Neuron (in vitro differentiated cells): ENCODE measurements at regions not wholly inside any gene's neighbourhood (a gene's known extent, or its start where the extent isn't known, plus 50 kb on each side); places are given as distances from the start of the nearest gene placed in this dataset.

Experiments used
- H2AFZ ChIP-seq: one replicate; pipeline ENCODE4 v1.6.1; 2013; ENCODE audit warnings: low read depth, mild to moderate bottlenecking, inconsistent platforms, low read length, moderate library complexity
- H3K27me3 ChIP-seq: one replicate; pipeline ENCODE4 v1.6.1; 2013; ENCODE audit warnings: low read length; ENCODE audit not compliant: insufficient read depth
- H3K36me3 ChIP-seq: one replicate; pipeline ENCODE4 v1.6.1; 2013; ENCODE audit warnings: low read length; ENCODE audit not compliant: insufficient read depth
- H3K4me1 ChIP-seq: one replicate; pipeline ENCODE4 v1.6.1; 2013; ENCODE audit warnings: low read length; ENCODE audit not compliant: insufficient read depth
- H3K4me3 ChIP-seq: 2 replicates; pipeline ENCODE4 v1.5.1; 2013; ENCODE audit warnings: mild to moderate bottlenecking, low read length, moderate library complexity
- H3K9me3 ChIP-seq: one replicate; pipeline ENCODE4 v1.6.1; 2013; ENCODE audit warnings: low read length

DNA sequence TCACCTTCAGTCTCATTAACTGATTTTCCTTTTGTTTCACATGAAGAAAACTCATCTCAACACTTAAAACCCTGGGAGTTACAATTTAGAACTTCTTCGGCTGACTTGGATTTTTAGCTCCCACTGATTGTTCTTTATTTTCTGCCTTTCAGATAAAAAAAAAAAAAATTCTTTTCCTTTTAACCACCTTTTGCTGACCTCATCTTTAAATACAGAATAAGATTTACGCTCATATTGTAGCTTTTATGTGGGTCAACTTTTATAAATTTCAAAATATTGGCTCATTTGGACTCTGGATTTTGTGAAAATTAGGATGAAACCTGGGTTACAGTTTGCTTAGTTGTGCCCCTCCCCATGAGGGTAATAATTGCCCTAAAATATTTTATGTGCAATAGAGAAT, 659.3 kb downstream of the ZNF674 start:
- no peak overlapping the region for H3K4me3 ChIP-seq
- H2AFZ ChIP-seq, result no peak overlapping the region
- H3K36me3 ChIP-seq, result no peaks in the 10 kb centered on the region
- H3K9me3 ChIP-seq, result no peaks in the 10 kb centered on the region
- no peaks in the 10 kb centered on the region for H3K27me3 ChIP-seq
- peaks cover 2% of the 10 kb centered on the region for H3K4me1 ChIP-seq

DNA sequence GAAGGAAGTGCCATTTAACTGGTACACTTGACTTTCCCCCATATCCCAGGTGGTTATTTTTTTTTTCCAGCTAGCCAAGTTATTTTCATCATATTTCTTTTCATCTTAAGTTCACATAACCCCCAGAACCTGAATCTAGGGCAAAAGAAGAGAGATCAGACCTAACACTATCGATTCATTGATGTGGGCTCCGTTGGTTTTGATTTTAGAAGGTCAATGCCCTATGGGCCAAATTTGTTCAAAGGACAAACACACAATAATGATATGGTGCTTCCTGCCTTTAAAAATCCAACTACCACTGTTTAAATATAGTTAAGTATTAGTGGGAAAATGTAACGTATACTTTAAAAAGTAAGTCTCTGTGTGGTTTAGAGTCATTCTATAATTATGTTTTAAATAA, 665.7 kb downstream of the ZNF674 start:
- H3K9me3 ChIP-seq, result no peaks in the 10 kb centered on the region
- H3K36me3 ChIP-seq, result no peaks in the 10 kb centered on the region
- no peak overlapping the region for H3K4me3 ChIP-seq
- H2AFZ ChIP-seq, result no peak overlapping the region
- H3K27me3 ChIP-seq, result no peaks in the 10 kb centered on the region
- H3K4me1 ChIP-seq, result peaks cover 7% of the 10 kb centered on the region

DNA sequence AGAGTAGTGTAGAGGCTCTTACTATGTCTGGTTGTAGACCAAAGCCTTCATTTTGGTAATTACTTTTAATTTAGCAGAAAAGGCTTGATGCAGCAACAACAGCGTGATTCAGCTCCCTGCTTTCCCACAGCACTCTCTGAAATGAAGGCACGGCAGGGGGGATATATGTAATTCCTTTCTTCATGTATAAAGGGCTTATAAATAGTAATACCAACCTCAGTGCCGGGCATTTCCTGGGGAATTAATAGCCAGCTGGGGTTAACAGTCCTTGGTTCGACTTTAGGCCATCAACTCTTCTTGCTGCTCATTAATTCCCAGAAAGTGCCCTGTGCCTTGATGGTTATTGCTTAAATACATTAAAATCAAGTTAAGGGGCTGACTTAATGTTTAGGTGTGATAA, 669.0 kb downstream of the ZNF674 start:
- H3K36me3 ChIP-seq, result no peaks in the 10 kb centered on the region
- peaks cover 2% of the 10 kb centered on the region for H3K27me3 ChIP-seq
- H3K4me1 ChIP-seq, result peaks cover 5% of the 10 kb centered on the region
- no peak overlapping the region for H3K4me3 ChIP-seq
- H3K9me3 ChIP-seq, result no peaks in the 10 kb centered on the region
- H2AFZ ChIP-seq, result no peak overlapping the region

DNA sequence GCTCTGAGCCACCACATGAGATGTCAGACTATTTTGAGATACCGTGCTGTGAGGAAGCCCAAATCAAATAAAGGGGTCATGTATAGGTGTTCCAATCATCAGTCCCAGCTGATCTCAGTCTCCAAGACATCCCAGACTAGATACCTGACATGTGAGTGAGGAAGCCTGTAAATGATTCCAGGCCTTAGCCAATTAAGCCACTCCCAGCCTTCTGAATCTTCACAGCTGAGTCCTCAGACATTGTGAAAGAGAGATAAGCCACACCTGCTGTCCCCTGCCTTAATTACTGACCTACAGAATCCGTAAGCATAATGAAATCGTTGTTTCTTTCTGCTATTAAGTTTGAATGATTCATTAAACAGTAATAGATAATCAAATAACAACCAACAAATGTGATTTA, 671.4 kb downstream of the ZNF674 start:
- Histone ChIP-seq H3K36me3 (no peaks in the 10 kb centered on the region), H3K4me1 (peaks cover 5% of the 10 kb centered on the region), H3K4me3 (no peak overlapping the region), H2AFZ (no peak overlapping the region), H3K9me3 (no peaks in the 10 kb centered on the region), H3K27me3 (peaks cover 2% of the 10 kb centered on the region)

DNA sequence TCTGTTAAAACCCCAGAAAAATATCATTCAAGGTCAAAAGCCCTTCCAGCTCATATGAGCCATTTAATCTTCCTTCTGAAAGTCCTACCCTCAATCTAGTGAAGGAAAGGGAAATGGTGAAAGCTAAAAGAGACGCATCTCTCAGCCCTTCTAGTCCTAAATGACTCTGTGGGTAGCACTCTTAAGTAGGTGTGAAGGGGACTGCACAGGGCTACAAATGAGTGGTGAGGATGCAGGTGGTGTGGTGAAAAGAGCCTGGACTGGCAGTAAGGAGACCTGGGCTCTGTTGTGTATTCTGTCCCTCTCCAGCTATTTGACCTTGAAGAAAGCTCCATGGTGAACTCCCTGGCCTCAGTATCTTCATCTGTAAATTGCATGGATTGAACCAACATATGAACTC, 671.8 kb upstream of the DIPK2B start:
- H3K4me3 ChIP-seq, result no peak overlapping the region
- H3K36me3 ChIP-seq, result no peaks in the 10 kb centered on the region
- H3K9me3 ChIP-seq, result no peaks in the 10 kb centered on the region
- H3K27me3 ChIP-seq, result peaks cover 2% of the 10 kb centered on the region
- H3K4me1 ChIP-seq, result peaks cover 5% of the 10 kb centered on the region
- H2AFZ ChIP-seq, result no peak overlapping the region

DNA sequence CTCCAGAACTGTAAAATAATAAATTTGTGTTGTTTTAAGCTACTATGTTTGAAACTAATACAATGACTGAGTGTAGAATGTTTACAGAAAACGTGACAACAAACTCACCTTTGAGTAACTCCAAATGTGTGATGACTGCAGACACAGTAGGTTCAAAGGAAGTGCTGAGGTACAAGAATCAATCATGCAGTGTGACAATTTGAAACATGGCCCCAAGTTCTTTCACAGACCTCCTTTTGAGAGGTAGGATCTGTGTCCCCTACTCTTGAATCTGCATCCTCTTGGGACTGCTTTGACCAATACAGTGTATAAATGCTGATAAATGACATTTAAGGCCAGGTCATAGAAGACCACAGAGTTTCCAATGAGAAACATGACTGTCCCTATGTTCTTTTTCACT, 667.7 kb upstream of the DIPK2B start:
- Histone ChIP-seq H3K36me3 (no peaks in the 10 kb centered on the region), H3K4me1 (no peaks in the 10 kb centered on the region), H3K4me3 (no peak overlapping the region), H3K9me3 (no peaks in the 10 kb centered on the region), H3K27me3 (peaks cover 2% of the 10 kb centered on the region), H2AFZ (no peak overlapping the region)

DNA sequence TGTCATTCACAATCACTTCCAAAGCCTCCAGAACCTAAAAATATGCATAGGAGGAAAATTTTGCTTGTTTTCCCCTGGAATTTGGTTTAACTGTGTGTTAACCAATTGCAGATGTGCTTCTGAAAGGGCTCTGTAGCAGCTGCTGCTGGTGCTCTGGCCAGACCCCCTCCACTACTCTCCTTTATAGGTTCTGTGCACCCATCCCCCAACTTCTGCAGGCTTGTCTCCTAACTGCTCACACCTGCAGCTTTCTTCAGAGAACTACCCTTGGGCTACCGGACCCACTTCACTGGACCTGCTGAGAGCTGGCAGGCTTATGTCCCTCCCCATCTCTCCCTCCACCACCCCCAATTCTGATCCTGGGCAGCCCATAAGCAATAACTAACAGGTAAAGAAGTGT, 662.1 kb upstream of the DIPK2B start:
- Histone ChIP-seq H3K9me3 (no peaks in the 10 kb centered on the region), H3K27me3 (no peaks in the 10 kb centered on the region), H2AFZ (no peak overlapping the region), H3K4me3 (no peak overlapping the region), H3K4me1 (no peaks in the 10 kb centered on the region), H3K36me3 (no peaks in the 10 kb centered on the region)

DNA sequence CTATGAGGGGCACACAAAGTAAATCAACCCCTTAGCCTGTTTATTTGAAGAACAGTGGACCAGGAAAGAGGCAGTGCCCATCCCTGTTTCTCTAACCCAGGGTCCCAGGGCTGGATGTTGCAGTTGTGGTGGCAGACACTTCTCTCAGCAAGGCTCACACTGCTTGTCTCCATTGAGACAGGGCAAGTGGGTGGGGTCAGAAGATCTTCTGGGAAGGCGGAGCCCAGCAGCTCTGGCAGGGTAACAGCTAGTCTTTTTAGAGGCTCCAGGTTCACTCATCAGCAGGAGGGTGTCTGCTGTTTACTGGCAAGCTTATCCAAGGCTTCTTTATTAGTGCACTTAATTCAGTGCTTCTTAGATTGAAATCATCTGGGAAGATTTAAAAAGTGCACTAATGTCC, 659.8 kb upstream of the DIPK2B start:
- Histone ChIP-seq H3K36me3 (no peaks in the 10 kb centered on the region), H2AFZ (no peak overlapping the region), H3K4me1 (no peaks in the 10 kb centered on the region), H3K9me3 (no peaks in the 10 kb centered on the region), H3K4me3 (no peak overlapping the region), H3K27me3 (no peaks in the 10 kb centered on the region)

DNA sequence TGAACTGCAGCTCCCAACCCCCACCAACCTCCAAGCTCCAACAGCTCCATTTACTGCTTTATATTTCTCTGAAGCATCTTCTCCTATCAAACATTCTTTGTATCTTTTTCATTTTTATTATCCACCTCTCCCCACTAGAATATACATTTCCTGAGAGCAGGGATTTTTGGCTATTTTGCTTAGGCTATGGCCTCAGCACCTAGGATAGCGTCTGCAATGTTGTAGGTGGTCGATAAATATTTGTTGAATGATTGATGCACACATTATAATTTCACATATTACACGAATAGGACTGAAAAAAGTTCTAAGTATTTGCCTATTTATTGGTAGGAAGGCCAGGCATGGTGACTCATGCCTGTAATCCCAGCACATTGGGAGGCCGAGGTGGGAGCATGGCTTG, 658.7 kb upstream of the DIPK2B start:
- no peaks in the 10 kb centered on the region for H3K9me3 ChIP-seq
- H2AFZ ChIP-seq, result no peak overlapping the region
- H3K27me3 ChIP-seq, result no peaks in the 10 kb centered on the region
- no peak overlapping the region for H3K4me3 ChIP-seq
- no peaks in the 10 kb centered on the region for H3K4me1 ChIP-seq
- H3K36me3 ChIP-seq, result no peaks in the 10 kb centered on the region

DNA sequence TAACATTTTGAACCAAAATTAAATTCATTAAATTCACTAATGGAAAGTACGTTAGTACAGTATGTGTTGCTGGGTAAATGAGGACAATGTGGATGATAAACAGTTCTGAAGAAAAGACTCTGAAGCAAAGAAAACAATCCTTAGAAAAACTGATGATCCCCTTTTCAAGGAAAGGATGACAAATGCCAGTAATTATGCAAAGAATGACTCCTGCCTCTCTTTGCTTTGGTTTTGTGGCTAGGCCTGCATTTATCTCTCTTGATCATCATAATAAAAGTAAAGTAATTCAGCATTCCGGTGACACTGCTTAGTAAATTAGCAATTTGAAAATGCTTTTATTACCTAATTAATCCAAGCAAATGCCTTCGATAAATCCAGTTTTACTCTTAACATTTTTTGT, 652.2 kb upstream of the DIPK2B start:
- Histone ChIP-seq H3K4me1 (peaks cover 18% of the 10 kb centered on the region), H3K9me3 (no peaks in the 10 kb centered on the region), H2AFZ (no peak overlapping the region), H3K27me3 (no peaks in the 10 kb centered on the region), H3K36me3 (peaks cover 10% of the 10 kb centered on the region), H3K4me3 (peak overlapping the region; percentile 82)

DNA sequence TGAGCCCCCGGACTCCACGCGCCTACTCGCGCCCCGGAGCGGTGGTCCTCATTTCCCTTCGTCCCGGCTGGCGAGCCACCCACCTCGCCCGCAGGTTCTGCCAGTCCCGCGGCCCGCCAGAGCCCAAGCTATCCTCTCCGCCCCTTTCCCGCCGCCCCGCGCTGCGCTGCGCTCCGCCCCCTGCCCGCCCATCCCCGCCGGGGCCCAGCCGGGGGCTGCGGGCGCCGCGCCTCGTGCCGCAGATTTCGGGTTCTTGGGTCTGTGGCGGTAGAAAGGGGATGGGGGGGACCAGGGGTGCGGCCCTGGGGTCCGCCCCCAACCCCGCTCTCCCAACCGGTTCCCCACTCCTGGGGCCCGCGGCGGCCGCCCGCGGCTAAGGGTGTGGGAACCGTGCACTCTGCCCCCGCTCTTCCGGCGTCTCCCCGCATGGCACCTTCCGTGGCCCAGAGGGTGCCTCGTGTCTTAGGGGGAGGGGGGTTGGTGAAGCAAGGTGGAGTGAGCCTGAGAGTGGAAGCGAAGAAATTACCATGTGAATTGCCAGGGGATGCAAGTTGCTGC, 650.8 kb upstream of the DIPK2B start:
- H3K36me3 ChIP-seq, result peaks cover 22% of the 10 kb centered on the region
- peaks cover 18% of the 10 kb centered on the region for H3K4me1 ChIP-seq
- peak overlapping the region; percentile 16 for H2AFZ ChIP-seq

DNA sequence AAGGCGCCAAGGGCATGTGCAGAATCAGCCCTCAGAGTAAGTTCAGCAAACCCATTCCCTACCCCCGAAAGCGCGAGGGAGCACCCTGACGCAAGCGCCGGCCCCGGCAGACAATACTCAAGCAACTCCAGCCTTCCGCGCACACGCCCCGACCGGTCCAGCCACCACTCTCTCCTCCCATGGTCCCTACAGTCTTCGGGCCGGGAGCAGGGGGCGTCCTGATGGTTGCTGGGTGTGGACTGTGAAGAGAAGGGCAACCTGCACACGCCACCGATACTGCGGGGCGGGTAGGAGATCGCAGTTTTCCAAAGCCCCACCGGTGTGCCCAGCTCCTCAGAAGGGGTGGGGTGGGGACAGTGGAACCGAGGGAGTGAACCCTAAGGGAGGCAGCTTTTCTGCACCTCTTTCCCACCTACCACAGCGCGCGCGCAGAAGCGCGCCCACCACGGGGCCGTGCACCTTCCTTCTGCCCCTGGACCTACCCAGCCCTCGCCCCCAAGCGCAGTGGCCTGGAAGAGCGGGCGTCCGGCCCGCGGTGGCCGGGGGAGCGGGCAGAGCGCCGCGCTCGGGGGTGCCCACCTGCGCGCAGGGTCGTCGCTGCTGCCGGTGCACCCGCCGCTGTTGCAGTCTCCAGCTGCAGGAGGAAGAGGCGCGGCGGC, 650.2 kb upstream of the DIPK2B start:
- Histone ChIP-seq H3K36me3 (peaks cover 25% of the 10 kb centered on the region), H3K27me3 (no peaks in the 10 kb centered on the region), H3K9me3 (no peaks in the 10 kb centered on the region), H3K4me1 (peaks cover 18% of the 10 kb centered on the region), H3K4me3 (peak overlapping the region; percentile 82), H2AFZ (no peak overlapping the region)

More for the DNA sequence above, 650.8 kb upstream of the DIPK2B start:
- H3K4me3 ChIP-seq, result peak overlapping the region; percentile 82
- no peaks in the 10 kb centered on the region for H3K27me3 ChIP-seq
- no peaks in the 10 kb centered on the region for H3K9me3 ChIP-seq

DNA sequence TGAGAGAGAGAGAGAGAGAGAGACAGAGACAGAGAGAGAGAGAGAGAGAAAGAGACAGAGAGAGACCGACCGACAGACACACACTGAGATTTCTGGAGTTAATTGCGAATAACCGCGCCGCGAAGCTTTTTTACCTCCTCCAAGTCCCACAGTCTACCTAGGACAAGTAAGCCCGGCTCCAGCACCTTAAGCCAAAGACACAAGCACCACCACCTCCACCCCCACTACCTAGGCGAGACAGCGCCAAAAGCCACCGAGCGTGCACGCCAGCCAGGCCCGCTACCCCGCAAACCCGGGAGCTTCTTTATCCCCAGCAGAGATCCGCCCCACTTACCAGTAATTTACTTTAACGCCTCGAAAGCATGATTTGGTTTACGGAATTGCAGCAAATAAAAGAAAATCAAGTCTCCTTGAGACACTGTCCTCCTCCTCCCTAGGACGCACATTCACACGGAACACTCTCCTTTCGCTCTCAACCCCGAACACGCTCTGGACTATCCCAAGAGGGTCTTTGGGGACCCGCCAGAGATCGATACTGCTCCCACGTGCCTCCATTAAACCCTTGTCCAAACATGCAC, 649.6 kb upstream of the DIPK2B start:
- H3K27me3 ChIP-seq, result no peaks in the 10 kb centered on the region
- H3K4me3 ChIP-seq, result peak overlapping the region; percentile 82
- H3K9me3 ChIP-seq, result no peaks in the 10 kb centered on the region
- H3K4me1 ChIP-seq, result peaks cover 18% of the 10 kb centered on the region
- H3K36me3 ChIP-seq, result peaks cover 31% of the 10 kb centered on the region
- H2AFZ ChIP-seq, result no peak overlapping the region
